DMS114 treated with DMSO at 0.1 percent for 48 hours (cell line): ENCODE measurements at regions not wholly inside any gene's neighbourhood (a gene's known extent, or its start where the extent isn't known, plus 50 kb on each side); places are given as distances from the start of the nearest gene placed in this dataset.
"Not testable (repeated sequence)": the region's sequence is repeated elsewhere in the genome, so short reads cannot be mapped to it uniquely, and the experiment has no call there.

ENCODE experiments used
- DNase-seq: peaks from one replicate; lab custom pipeline; 2025; ENCODE audit not compliant: unreplicated experiment; lab: John Stamatoyannopoulos, UW

- DNase-seq = not testable (repeated sequence)
These were observed 1119.1 kb downstream of the SUCLG1 start for GRCh38 chr2:83339942-83340341.

- no peak for DNase-seq
These were observed 1127.3 kb downstream of the SUCLG1 start for GRCh38 chr2:83331810-83332209.

- DNase-seq = no peak
These were observed 1136.0 kb downstream of the SUCLG1 start for GRCh38 chr2:83323038-83323437.

GRCh38 chr2:83320053-83320452 lies 1139.0 kb downstream of the SUCLG1 start:
- DNase-seq = no peak

GRCh38 chr2:83305758-83306378 lies 1153.2 kb downstream of the SUCLG1 start:
- no peak for DNase-seq

- DNase-seq = no peak
These were observed 1168.0 kb downstream of the SUCLG1 start for GRCh38 chr2:83291083-83291482.

GRCh38 chr2:83282841-83283240 lies 1176.2 kb downstream of the SUCLG1 start:
- no peak for DNase-seq

GRCh38 chr2:83282043-83282795 lies 1176.9 kb downstream of the SUCLG1 start:
- DNase-seq = no peak

- DNase-seq = no peak
These were observed 1178.7 kb downstream of the SUCLG1 start for GRCh38 chr2:83280391-83280790.

- no peak for DNase-seq
These were observed 1185.8 kb downstream of the SUCLG1 start for GRCh38 chr2:83273322-83273721.

GRCh38 chr2:83261591-83262136 lies 1197.4 kb downstream of the SUCLG1 start:
- no peak for DNase-seq

GRCh38 chr2:83253848-83254247 lies 1205.2 kb downstream of the SUCLG1 start:
- no peak for DNase-seq

- DNase-seq = no peak
These were observed 1207.7 kb downstream of the SUCLG1 start for GRCh38 chr2:83251321-83251872.

- not testable (repeated sequence) for DNase-seq
These were observed 1213.1 kb downstream of the SUCLG1 start for GRCh38 chr2:83245806-83246537.

GRCh38 chr2:83240611-83241010 lies 1218.5 kb downstream of the SUCLG1 start:
- no peak for DNase-seq

GRCh38 chr2:83238111-83238510 lies 1221.0 kb downstream of the SUCLG1 start:
- DNase-seq = no peak

GRCh38 chr2:83234246-83234645 lies 1224.8 kb downstream of the SUCLG1 start:
- no peak for DNase-seq

- no peak for DNase-seq
These were observed 1225.3 kb downstream of the SUCLG1 start for GRCh38 chr2:83233781-83234180.

GRCh38 chr2:83233326-83233725 lies 1225.8 kb downstream of the SUCLG1 start:
- no peak for DNase-seq

- no peak for DNase-seq
These were observed 1229.6 kb downstream of the SUCLG1 start for GRCh38 chr2:83229443-83229842.

- no peak for DNase-seq
These were observed 1234.4 kb downstream of the SUCLG1 start for GRCh38 chr2:83224591-83225200.
